ENCODE measurements at regions not wholly inside any gene's neighbourhood (a gene's known extent, or its start where the extent isn't known, plus 50 kb on each side); places are given as distances from the start of the nearest gene placed in this dataset.

GRCh38 chr13:75995966-75996365 lies 359.8 kb downstream of the LMO7 start:
- no peak for TF ChIP-seq CTCF (IDR thresholded peaks at IDR 0.05; ENCODE audit: low read depth, low read length, missing control alignments)
- DNase-seq (ENCODE audit: low read depth), result no peak
- no peak overlapping the region for H3K4me3 ChIP-seq (ENCODE audit: low read depth, low read length)

- no peak for DNase-seq (ENCODE audit: low read depth)
- no peak for TF ChIP-seq CTCF (IDR thresholded peaks at IDR 0.05; ENCODE audit: low read depth, low read length, missing control alignments)
- H3K4me3 ChIP-seq (ENCODE audit: low read depth, low read length), result no peak overlapping the region
Observed at GRCh38 chr13:75993823-75994222, 357.7 kb downstream of the LMO7 start.

GRCh38 chr13:75993241-75993640 lies 357.1 kb downstream of the LMO7 start:
- no peak for DNase-seq (ENCODE audit: low read depth)
- no peak for TF ChIP-seq CTCF (IDR thresholded peaks at IDR 0.05; ENCODE audit: low read depth, low read length, missing control alignments)
- no peak overlapping the region for H3K4me3 ChIP-seq (ENCODE audit: low read depth, low read length)

GRCh38 chr13:75986818-75987217 lies 350.7 kb downstream of the LMO7 start:
- no peak for TF ChIP-seq CTCF (IDR thresholded peaks at IDR 0.05; ENCODE audit: low read depth, low read length, missing control alignments)
- H3K4me3 ChIP-seq (ENCODE audit: low read depth, low read length), result no peak overlapping the region
- DNase-seq (ENCODE audit: low read depth), result peak; percentile 10

DNA sequence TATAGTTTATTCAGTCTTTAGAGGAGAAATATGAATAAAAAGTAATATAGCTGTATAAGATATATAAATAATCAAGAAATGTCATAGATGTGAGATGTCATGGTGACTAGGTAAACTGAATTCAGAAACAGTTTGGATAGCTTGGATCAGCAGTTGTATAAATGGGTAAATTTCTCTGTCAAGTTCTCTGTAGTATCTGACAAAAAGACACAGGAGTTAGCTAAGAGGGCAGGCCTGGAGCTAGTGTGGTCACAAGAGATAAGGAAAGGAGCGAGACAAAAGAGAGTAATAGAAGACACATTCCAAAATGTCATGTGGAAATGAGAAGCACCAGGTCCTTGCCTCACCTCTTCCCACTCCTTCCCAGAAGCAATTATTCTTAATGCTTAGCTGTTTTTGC lies 349.0 kb downstream of the LMO7 start:
- no peak for DNase-seq (ENCODE audit: low read depth)
- no peak for TF ChIP-seq CTCF (IDR thresholded peaks at IDR 0.05; ENCODE audit: low read depth, low read length, missing control alignments)
- H3K4me3 ChIP-seq (ENCODE audit: low read depth, low read length), result no peak overlapping the region

DNA sequence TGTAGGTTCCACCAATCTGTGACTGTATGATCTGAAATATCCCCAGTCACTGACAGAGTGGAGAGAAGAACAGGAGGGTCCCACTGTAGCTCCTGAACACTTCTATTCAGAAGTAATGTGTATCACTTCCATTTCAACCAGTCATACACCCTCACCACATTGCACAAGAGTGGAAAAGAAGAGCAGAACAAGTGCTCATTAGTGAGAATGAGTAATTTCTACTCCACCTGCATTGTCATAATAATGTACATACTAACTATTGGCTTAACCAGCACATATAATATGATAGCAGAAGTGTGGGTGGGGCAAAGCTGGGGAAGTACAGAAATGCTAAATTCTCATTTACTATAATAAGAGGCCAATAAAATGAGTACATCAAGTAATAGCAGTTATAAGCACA lies 342.7 kb downstream of the LMO7 start:
- TF ChIP-seq CTCF (IDR thresholded peaks at IDR 0.05; ENCODE audit: low read depth, low read length, missing control alignments), result no peak
- H3K4me3 ChIP-seq (ENCODE audit: low read depth, low read length), result no peak overlapping the region
- no peak for DNase-seq (ENCODE audit: low read depth)

GRCh38 chr13:75968103-75968838 lies 332.1 kb downstream of the LMO7 start:
- no peak for DNase-seq (ENCODE audit: low read depth)
- TF ChIP-seq CTCF (IDR thresholded peaks at IDR 0.05; ENCODE audit: low read depth, low read length, missing control alignments), result no peak
- H3K4me3 ChIP-seq (ENCODE audit: low read depth, low read length), result no peak overlapping the region
